Stimulated activated CD8-positive, alpha-beta memory T cell treated with anti-CD3 and anti-CD28 coated beads, Interleukin-12 subunit alpha, Interleukin-12 subunit beta, amount 100 ng/mL, for 24 hours (primary cell): ENCODE measurements at regions not wholly inside any gene's neighbourhood (a gene's known extent, or its start where the extent isn't known, plus 50 kb on each side); places are given as distances from the start of the nearest gene placed in this dataset.

Experiments used
- DNase-seq: peaks from one replicate; pipeline ENCODE4 v3.0.0-alpha.2; 2020; ENCODE audit errors: extremely low read depth

- DNase-seq: no peak
Observed at GRCh38 chr2:217231724-217232123, 371.9 kb upstream of the TNP1 start.

GRCh38 chr2:217231212-217231611 lies 371.3 kb upstream of the TNP1 start:
- DNase-seq: no peak

GRCh38 chr2:217228732-217229131 lies 368.9 kb upstream of the TNP1 start:
- no peak for DNase-seq

GRCh38 chr2:217227794-217228193 lies 367.9 kb upstream of the TNP1 start:
- no peak for DNase-seq

GRCh38 chr2:217225596-217225995 lies 365.7 kb upstream of the TNP1 start:
- DNase-seq: no peak

GRCh38 chr2:217223222-217223930 lies 363.5 kb upstream of the TNP1 start:
- no peak for DNase-seq

GRCh38 chr2:217222309-217222910 lies 362.5 kb upstream of the TNP1 start:
- DNase-seq: no peak

- DNase-seq: no peak
Observed at GRCh38 chr2:217220228-217221013, 360.6 kb upstream of the TNP1 start.

- no peak for DNase-seq
Observed at GRCh38 chr2:217219164-217219520, 359.3 kb upstream of the TNP1 start.

- DNase-seq: no peak
Observed at GRCh38 chr2:217218269-217219163, 358.7 kb upstream of the TNP1 start.

GRCh38 chr2:217216982-217217381 lies 357.1 kb upstream of the TNP1 start:
- DNase-seq: no peak

GRCh38 chr2:217216316-217216715 lies 356.5 kb upstream of the TNP1 start:
- DNase-seq: no peak

- DNase-seq: no peak
Observed at GRCh38 chr2:217215877-217216276, 356.0 kb upstream of the TNP1 start.

GRCh38 chr2:217208867-217209266 lies 349.0 kb upstream of the TNP1 start:
- no peak for DNase-seq

- no peak for DNase-seq
Observed at GRCh38 chr2:217207699-217208010, 347.8 kb upstream of the TNP1 start.

GRCh38 chr2:217206907-217207698 lies 347.2 kb upstream of the TNP1 start:
- DNase-seq: no peak

- DNase-seq: no peak
Observed at GRCh38 chr2:217206016-217206725, 346.3 kb upstream of the TNP1 start.

GRCh38 chr2:217204358-217204757 lies 344.5 kb upstream of the TNP1 start:
- no peak for DNase-seq

GRCh38 chr2:217203086-217203485 lies 343.2 kb upstream of the TNP1 start:
- DNase-seq: no peak

- no peak for DNase-seq
Observed at GRCh38 chr2:217199255-217199630, 339.4 kb upstream of the TNP1 start.
